ENCODE measurements at regions not wholly inside any gene's neighbourhood (a gene's known extent, or its start where the extent isn't known, plus 50 kb on each side); places are given as distances from the start of the nearest gene placed in this dataset.

DNA sequence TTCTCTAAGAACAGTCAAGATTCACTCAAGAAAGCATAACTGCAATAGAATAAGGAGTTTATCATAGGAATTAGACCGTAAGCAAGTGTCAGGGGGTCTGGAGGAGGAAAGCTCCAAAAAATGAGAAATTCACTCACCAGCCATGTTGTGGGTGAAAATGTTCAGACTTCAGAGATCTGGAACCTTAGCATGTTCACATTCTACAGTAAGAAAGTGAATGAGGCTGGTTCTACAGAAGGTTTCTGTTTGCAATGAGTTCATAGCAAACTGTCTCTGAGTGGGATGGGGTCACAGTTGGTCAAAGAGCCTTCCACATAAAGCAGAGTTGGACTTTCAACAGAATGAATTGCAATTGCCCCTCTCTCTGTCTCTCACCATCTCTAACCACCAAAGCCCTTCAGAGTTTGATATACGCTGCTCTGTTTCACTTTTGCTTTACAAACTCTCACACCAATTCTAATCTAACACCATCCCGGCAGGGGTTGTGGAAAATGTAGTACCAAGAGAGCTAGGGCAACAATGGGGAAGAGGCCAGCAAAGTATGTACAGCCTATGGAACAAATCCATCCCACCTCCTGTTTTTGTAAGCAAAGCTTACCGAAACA, 581.8 kb upstream of the UBE2E2 start:
- TF ChIP-seq POLR2AphosphoS5 (IDR thresholded peaks at IDR 0.05) (no peak), POLR2A (IDR thresholded peaks at IDR 0.05) (no peak), EP300 (IDR thresholded peaks at IDR 0.05) (no peak)
- TF ChIP-seq, protein P1, sequence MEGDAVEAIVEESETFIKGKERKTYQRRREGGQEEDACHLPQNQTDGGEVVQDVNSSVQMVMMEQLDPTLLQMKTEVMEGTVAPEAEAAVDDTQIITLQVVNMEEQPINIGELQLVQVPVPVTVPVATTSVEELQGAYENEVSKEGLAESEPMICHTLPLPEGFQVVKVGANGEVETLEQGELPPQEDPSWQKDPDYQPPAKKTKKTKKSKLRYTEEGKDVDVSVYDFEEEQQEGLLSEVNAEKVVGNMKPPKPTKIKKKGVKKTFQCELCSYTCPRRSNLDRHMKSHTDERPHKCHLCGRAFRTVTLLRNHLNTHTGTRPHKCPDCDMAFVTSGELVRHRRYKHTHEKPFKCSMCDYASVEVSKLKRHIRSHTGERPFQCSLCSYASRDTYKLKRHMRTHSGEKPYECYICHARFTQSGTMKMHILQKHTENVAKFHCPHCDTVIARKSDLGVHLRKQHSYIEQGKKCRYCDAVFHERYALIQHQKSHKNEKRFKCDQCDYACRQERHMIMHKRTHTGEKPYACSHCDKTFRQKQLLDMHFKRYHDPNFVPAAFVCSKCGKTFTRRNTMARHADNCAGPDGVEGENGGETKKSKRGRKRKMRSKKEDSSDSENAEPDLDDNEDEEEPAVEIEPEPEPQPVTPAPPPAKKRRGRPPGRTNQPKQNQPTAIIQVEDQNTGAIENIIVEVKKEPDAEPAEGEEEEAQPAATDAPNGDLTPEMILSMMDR (IDR thresholded peaks at IDR 0.05) = no peak
